SIG-M5 treated with dmso at 0.1 percent for 504 hours (cell line): ENCODE measurements at regions not wholly inside any gene's neighbourhood (a gene's known extent, or its start where the extent isn't known, plus 50 kb on each side); places are given as distances from the start of the nearest gene placed in this dataset.

Experiments used
- DNase-seq: peaks from one replicate; lab custom pipeline; 2025; ENCODE audit not compliant: unreplicated experiment; lab: John Stamatoyannopoulos, UW

DNA sequence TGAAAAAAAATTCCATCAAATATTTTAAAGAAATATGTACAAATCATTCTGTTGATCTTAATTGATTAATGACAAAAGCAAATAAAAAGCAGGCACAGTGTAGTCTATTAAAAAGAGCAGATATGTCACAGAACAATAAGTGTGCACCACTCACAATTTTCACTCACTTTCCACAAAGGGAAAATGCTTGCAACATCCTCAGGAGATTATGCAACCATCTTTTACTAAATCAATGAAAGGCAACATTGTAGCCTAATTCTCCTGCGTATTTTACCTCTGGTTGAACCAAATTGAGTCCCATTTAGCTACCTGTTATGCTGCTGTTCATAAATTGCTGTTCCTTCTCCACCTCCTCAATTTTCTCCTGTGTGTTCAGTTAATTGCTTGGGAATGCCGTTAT, 1346.8 kb upstream of the PIK3C3 start:
- DNase-seq, result no peak

- no peak for DNase-seq
These were observed 1347.4 kb upstream of the PIK3C3 start for GRCh38 chr18:40607542-40608148.

- DNase-seq, result no peak
These were observed 1348.0 kb upstream of the PIK3C3 start for GRCh38 chr18:40606996-40607395.

DNA sequence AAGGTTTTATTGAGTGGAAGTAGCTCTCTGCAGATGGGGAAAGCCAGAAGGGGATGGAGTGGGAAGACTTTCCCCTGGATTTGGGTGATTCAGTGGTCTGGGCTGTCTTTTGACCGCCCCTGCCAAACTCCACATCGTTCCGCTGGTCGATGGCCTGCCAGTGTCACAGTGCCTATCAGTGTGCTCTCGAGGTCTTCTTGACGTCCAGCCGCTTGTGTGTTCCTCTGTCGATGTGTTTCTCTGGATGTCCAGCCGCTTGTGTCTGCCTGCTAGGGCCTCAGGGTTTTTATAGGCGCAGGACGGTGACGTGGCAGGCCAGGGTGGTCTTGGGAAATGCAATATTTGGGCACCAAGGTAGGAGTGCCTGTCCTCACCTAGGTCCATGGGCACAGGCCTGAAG, 1371.4 kb upstream of the PIK3C3 start:
- no peak for DNase-seq

- DNase-seq, result no peak
These were observed 1372.9 kb upstream of the PIK3C3 start for GRCh38 chr18:40582105-40582504.

DNA sequence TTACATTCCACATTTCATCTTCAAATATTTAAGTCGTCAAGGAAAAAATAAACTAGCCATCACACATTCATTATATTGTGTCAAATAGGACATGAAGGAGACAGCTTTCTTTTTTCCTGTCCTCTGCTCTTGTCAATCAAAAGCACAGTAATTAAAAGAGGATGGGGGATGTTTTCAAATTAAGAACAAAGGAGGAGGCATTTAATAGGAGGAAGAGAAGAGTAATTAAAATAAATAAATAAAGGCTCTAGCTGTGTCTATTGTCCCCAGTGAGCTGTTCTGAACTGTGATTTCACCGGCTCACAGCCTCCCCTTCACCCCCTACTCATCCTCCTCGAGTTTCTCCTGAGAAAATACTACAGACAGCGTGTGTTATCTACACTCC, 1377.1 kb upstream of the PIK3C3 start:
- DNase-seq, result no peak

GRCh38 chr18:40577239-40577980, 1377.6 kb upstream of the PIK3C3 start:
- DNase-seq, result no peak

DNA sequence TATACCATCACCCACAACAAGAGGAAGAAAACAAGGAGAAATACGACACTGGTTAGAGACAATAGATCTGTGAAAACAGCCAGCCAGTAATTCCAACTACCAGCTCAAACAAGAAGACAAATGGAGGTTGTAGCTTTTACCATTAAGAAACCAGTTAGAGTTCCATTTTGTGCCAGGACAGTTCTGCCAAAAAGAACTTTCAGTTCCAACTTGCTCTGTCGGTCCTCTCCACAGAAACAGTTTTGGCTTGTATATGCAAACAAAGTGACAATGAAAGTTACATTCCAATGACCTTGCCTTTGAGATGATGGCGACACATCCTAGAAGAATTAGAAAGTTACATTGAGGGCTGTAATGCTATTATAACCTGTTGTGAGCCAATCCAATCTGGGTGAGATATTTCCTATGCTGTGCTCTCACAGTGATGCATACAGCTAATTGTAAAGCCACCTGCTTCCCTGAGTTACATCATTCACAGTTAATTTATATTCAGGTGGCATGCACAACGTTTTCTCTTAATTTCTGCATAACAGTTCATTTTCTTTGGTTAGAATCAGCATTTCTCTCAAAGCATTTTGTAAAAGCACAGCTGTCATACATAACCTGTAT, 1378.4 kb upstream of the PIK3C3 start:
- DNase-seq, result no peak

DNA sequence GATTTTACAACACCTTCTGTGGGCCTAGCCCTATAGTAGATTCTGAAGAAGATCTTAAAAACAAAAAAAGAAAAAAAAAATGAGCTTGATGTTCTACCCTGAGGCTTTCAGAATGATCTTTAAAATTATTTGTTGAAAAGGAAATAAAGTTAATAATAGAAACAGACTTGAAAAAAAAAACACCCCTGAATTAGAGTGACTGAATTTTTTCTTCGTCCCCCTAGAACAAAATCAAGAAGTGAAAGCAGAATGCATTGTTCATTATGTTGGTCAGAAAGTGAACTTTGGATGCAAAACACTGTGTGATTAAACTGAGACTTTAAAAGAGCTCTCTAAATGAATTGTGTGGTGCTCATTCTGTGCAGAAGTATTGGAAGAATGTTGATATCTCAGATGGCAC, 1384.4 kb upstream of the PIK3C3 start:
- DNase-seq, result no peak

DNA sequence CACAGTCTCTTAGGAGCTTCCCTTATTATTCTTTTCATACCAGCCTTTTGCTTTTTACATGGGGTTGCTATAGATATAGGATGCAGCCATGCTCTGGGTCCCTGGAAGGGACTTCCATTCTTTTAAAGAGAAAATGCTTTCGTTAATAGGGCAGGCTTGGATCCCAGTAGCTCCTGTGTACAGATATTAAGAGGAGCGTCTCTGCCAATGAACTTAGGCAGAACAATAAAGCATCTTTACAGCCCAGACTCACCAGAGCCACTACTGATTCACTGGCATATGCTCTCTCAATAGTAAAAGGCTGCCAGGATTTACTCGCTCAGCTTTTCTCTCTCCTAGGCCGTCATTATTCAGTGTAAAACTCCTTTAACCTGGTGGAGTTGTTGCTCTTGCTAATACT, 1385.4 kb upstream of the PIK3C3 start:
- no peak for DNase-seq

GRCh38 chr18:40566510-40566844, 1388.6 kb upstream of the PIK3C3 start:
- DNase-seq, result no peak

DNA sequence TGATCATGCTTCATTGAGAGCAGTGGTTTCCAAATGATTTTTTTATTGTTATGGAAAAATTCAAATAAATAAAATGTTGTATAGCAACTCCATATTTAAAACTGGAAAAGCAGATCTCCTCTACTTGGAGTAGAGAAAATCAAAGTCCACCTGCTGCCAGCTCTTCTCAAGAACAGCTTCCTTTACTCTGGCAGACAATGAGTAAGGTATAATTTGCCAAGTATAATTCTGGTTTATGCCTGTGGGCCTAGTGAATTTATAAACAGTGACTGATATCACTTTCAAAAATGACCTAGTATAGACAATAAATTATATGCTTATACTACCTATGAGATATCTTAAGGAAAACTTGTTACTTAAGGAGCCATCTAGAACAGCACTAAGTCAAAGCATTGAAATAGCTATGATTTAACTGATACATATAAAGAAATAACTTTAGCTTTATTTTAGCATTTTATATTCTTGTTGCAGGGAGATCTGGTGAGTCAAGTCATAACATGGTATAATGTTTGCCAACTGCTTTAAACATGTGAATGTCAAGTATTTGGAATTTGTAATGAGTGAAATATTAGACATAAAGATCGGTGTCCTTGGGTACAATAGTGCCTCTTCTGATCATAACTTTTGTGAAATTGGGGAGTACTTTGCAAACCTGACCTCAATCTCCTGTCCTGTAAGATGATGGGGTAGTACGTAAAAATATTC, 1389.1 kb upstream of the PIK3C3 start:
- no peak for DNase-seq

GRCh38 chr18:40559556-40559955, 1395.5 kb upstream of the PIK3C3 start:
- DNase-seq, result no peak

- no peak for DNase-seq
These were observed 1396.2 kb upstream of the PIK3C3 start for GRCh38 chr18:40558706-40559392.

DNA sequence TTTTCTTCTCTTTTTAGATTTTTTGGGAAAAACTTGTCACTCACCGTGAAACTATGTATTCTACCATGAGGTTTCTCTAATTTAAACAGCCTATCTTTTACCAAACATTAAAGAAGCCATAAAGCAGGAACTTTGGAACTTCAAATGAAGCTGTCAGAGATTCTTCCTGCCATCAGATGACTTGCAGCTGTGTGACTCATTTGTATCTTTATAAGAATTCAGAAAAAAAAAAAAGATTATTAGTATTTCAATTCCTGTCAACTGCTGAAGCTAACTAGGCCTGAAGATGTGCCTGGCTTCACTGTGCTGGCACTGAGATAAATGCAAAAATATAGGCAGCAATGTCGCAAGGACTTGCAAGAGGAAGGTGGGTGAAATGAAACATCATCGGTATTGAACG, 1399.1 kb upstream of the PIK3C3 start:
- no peak for DNase-seq

- no peak for DNase-seq
These were observed 1402.0 kb upstream of the PIK3C3 start for GRCh38 chr18:40553029-40553428.

GRCh38 chr18:40546875-40547274, 1408.2 kb upstream of the PIK3C3 start:
- no peak for DNase-seq

DNA sequence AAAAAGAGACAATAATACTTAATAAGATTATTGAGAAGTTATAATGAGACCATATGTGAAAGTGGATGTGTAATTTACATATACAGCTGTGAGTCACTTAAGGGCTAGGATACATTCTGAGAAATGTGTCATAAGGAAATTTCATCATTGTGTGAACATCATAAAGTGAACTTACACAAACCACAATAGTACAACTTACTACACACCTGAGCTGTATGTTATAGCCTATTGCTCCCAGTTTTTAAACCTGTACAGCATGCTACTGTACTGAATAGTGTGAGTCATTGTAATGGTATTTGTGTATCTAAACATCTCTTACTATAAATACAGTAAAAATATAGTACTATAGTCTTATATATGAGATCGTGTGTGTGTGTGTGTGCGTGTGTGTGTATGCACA, 1420.3 kb upstream of the PIK3C3 start:
- DNase-seq, result no peak

DNA sequence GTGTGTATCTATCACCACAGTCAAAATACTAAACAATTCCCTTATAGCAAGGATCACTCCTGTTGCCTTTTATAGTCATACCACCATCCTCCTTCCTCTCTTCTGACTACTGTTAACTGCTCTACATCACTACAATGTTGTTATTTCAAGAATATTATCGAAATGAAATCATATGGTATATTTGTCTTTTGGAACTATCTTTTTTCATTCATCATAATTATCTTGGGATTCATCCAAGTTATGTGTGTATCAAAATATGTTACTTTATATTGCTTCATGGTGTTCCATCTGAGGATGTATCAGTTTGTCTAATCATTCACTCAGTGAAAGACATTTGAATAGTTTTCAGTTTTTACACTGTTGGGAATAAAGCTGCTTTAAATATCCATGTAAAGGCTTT, 1423.0 kb upstream of the PIK3C3 start:
- no peak for DNase-seq

DNA sequence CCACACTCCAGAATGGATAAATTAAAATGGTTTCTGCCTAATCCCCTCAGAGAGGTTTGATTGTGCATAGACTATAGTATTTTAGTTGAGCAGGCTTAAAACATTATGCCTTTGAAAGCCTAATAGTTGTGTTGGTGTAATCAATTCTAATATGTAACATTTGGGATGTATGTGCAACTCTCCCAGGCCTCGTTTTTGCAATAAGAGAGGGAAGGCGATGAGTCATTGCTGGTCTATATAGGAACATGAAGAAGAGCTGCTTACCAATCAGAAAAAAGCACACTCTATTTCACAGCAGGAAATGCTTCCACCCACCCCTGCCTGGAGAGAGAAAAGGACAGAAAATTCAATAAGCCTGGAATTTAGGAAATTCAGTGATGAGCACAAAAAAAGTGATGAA, 1424.0 kb upstream of the PIK3C3 start:
- no peak for DNase-seq

DNA sequence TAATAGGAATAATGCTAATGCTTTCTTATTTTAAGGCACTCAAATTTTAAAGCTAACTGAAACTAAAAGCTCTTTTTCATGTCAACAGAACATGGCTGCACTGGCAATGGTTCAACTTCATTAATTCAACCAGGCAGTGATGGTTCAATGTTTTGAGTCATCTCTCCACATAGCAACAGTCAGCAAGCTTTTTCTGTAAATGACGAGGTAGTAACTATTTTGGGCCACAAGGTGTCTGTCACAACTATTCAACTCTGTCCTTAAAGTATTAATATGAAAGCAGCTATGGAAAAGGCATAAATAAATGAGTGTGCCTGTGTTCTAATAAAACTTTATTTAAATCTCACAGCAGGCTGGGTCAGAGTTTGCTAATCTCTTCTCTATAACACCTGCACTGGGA, 1425.6 kb upstream of the PIK3C3 start:
- DNase-seq, result no peak

GRCh38 chr18:40524881-40525280, 1430.2 kb upstream of the PIK3C3 start:
- no peak for DNase-seq
